ENCODE measurements at regions not wholly inside any gene's neighbourhood (a gene's known extent, or its start where the extent isn't known, plus 50 kb on each side); places are given as distances from the start of the nearest gene placed in this dataset.

- Mint-ChIP-seq H3K36me3 (no peaks in the 10 kb centered on the region), H3K27ac (peak overlapping the region; percentile 18), H3K4me3 (peak overlapping the region; percentile 50), H3K9me3 (no peaks in the 10 kb centered on the region), H3K4me1 (peaks cover 63% of the 10 kb centered on the region)
- peak; percentile 81 for ATAC-seq
- DNase-seq (ENCODE audit: low spot score in 2 of 2), result no peak
Measured at GRCh38 chr3:59426821-59427565, 377.2 kb upstream of the CFAP20DC start.

GRCh38 chr3:59425942-59426341 is 376.1 kb upstream of the CFAP20DC start:
- Mint-ChIP-seq H3K27ac (no peak overlapping the region), H3K4me3 (no peak overlapping the region), H3K36me3 (no peaks in the 10 kb centered on the region), H3K9me3 (no peaks in the 10 kb centered on the region), H3K4me1 (peaks cover 70% of the 10 kb centered on the region)
- DNase-seq (ENCODE audit: low spot score in 2 of 2) (peak in 1 of 2 donors; percentile 68), ATAC-seq (peak; percentile 73)

- no peaks in the 10 kb centered on the region for H3K36me3 Mint-ChIP-seq
- no peak for DNase-seq (ENCODE audit: low spot score in 2 of 2)
- H3K4me1 Mint-ChIP-seq, result peaks cover 70% of the 10 kb centered on the region
- no peaks in the 10 kb centered on the region for H3K9me3 Mint-ChIP-seq
- H3K27ac Mint-ChIP-seq, result no peak overlapping the region
- H3K4me3 Mint-ChIP-seq, result no peak overlapping the region
- no peak for ATAC-seq
Measured at GRCh38 chr3:59425371-59425770, 375.5 kb upstream of the CFAP20DC start.

GRCh38 chr3:59424268-59425010 is 374.6 kb upstream of the CFAP20DC start:
- H3K4me1 Mint-ChIP-seq, result peaks cover 70% of the 10 kb centered on the region
- DNase-seq (ENCODE audit: low spot score in 2 of 2) (no peak), ATAC-seq (peak; percentile 44)
- H3K9me3 Mint-ChIP-seq, result no peaks in the 10 kb centered on the region
- no peaks in the 10 kb centered on the region for H3K36me3 Mint-ChIP-seq
- no peak overlapping the region for H3K4me3 Mint-ChIP-seq
- peak overlapping the region; percentile 58 for H3K27ac Mint-ChIP-seq

GRCh38 chr3:59423707-59424106 is 373.9 kb upstream of the CFAP20DC start:
- H3K4me1 Mint-ChIP-seq, result peaks cover 67% of the 10 kb centered on the region
- no peak overlapping the region for H3K4me3 Mint-ChIP-seq
- ATAC-seq (no peak), DNase-seq (ENCODE audit: low spot score in 2 of 2) (no peak)
- H3K9me3 Mint-ChIP-seq, result no peaks in the 10 kb centered on the region
- H3K36me3 Mint-ChIP-seq, result no peaks in the 10 kb centered on the region
- H3K27ac Mint-ChIP-seq, result no peak overlapping the region

GRCh38 chr3:59422312-59422711 is 372.5 kb upstream of the CFAP20DC start:
- peak; percentile 81 for ATAC-seq
- no peak for DNase-seq (ENCODE audit: low spot score in 2 of 2)
- no peak overlapping the region for H3K27ac Mint-ChIP-seq
- peaks cover 53% of the 10 kb centered on the region for H3K4me1 Mint-ChIP-seq
- no peaks in the 10 kb centered on the region for H3K36me3 Mint-ChIP-seq
- H3K9me3 Mint-ChIP-seq, result no peaks in the 10 kb centered on the region
- H3K4me3 Mint-ChIP-seq, result no peak overlapping the region

- no peak overlapping the region for H3K27ac Mint-ChIP-seq
- no peaks in the 10 kb centered on the region for H3K9me3 Mint-ChIP-seq
- no peak overlapping the region for H3K4me3 Mint-ChIP-seq
- peaks cover 25% of the 10 kb centered on the region for H3K4me1 Mint-ChIP-seq
- no peak for ATAC-seq
- no peaks in the 10 kb centered on the region for H3K36me3 Mint-ChIP-seq
- DNase-seq (ENCODE audit: low spot score in 2 of 2), result no peak
Measured at GRCh38 chr3:59418836-59419235, 369.0 kb upstream of the CFAP20DC start.

- DNase-seq (ENCODE audit: low spot score in 2 of 2), result no peak
- Mint-ChIP-seq H3K4me1 (peaks cover 6% of the 10 kb centered on the region), H3K36me3 (no peaks in the 10 kb centered on the region), H3K4me3 (no peak overlapping the region), H3K9me3 (no peaks in the 10 kb centered on the region), H3K27ac (no peak overlapping the region)
- ATAC-seq, result no peak
Measured at GRCh38 chr3:59412516-59412915, 362.7 kb upstream of the CFAP20DC start.

GRCh38 chr3:59411694-59412093 is 361.9 kb upstream of the CFAP20DC start:
- no peaks in the 10 kb centered on the region for H3K36me3 Mint-ChIP-seq

GRCh38 chr3:59411186-59411585 is 361.4 kb upstream of the CFAP20DC start:
- DNase-seq (ENCODE audit: low spot score in 2 of 2) (no peak), ATAC-seq (no peak)
- H3K27ac Mint-ChIP-seq, result no peak overlapping the region
- no peak overlapping the region for H3K4me3 Mint-ChIP-seq
- H3K4me1 Mint-ChIP-seq, result peaks cover 15% of the 10 kb centered on the region
- H3K36me3 Mint-ChIP-seq, result no peaks in the 10 kb centered on the region
- H3K9me3 Mint-ChIP-seq, result no peaks in the 10 kb centered on the region

More at GRCh38 chr3:59411694-59412093, 361.9 kb upstream of the CFAP20DC start:
- DNase-seq (ENCODE audit: low spot score in 2 of 2) (no peak), ATAC-seq (no peak)
- Mint-ChIP-seq H3K4me3 (no peak overlapping the region), H3K9me3 (no peaks in the 10 kb centered on the region), H3K27ac (no peak overlapping the region), H3K4me1 (peaks cover 13% of the 10 kb centered on the region)

- no peaks in the 10 kb centered on the region for H3K36me3 Mint-ChIP-seq
- peaks cover 9% of the 10 kb centered on the region for H3K4me1 Mint-ChIP-seq
- DNase-seq (ENCODE audit: low spot score in 2 of 2) (no peak), ATAC-seq (no peak)
- H3K27ac Mint-ChIP-seq, result no peak overlapping the region
- H3K4me3 Mint-ChIP-seq, result no peak overlapping the region
- no peaks in the 10 kb centered on the region for H3K9me3 Mint-ChIP-seq
Measured at GRCh38 chr3:59408047-59408624, 358.3 kb upstream of the CFAP20DC start.

- Mint-ChIP-seq H3K27ac (peak overlapping the region; percentile 46), H3K4me1 (peaks cover 9% of the 10 kb centered on the region), H3K9me3 (no peaks in the 10 kb centered on the region), H3K36me3 (no peaks in the 10 kb centered on the region), H3K4me3 (no peak overlapping the region)
- no peak for DNase-seq (ENCODE audit: low spot score in 2 of 2)
- ATAC-seq, result no peak
Measured at GRCh38 chr3:59407425-59407824, 357.6 kb upstream of the CFAP20DC start.

- ATAC-seq, result no peak
- no peak for DNase-seq (ENCODE audit: low spot score in 2 of 2)
- Mint-ChIP-seq H3K27ac (peak overlapping the region; percentile 46), H3K9me3 (no peaks in the 10 kb centered on the region), H3K36me3 (no peaks in the 10 kb centered on the region), H3K4me1 (peaks cover 9% of the 10 kb centered on the region), H3K4me3 (no peak overlapping the region)
Measured at GRCh38 chr3:59406943-59407342, 357.1 kb upstream of the CFAP20DC start.

GRCh38 chr3:59404851-59405250 is 355.0 kb upstream of the CFAP20DC start:
- no peak for ATAC-seq
- Mint-ChIP-seq H3K36me3 (no peaks in the 10 kb centered on the region), H3K27ac (no peak overlapping the region), H3K4me1 (peaks cover 9% of the 10 kb centered on the region), H3K9me3 (no peaks in the 10 kb centered on the region), H3K4me3 (no peak overlapping the region)
- no peak for DNase-seq (ENCODE audit: low spot score in 2 of 2)

GRCh38 chr3:59404064-59404463 is 354.2 kb upstream of the CFAP20DC start:
- DNase-seq (ENCODE audit: low spot score in 2 of 2) (no peak), ATAC-seq (no peak)
- Mint-ChIP-seq H3K9me3 (no peaks in the 10 kb centered on the region), H3K36me3 (no peaks in the 10 kb centered on the region), H3K4me1 (peaks cover 9% of the 10 kb centered on the region), H3K27ac (no peak overlapping the region), H3K4me3 (no peak overlapping the region)

- Mint-ChIP-seq H3K4me1 (peaks cover 4% of the 10 kb centered on the region), H3K9me3 (no peaks in the 10 kb centered on the region), H3K36me3 (no peaks in the 10 kb centered on the region), H3K27ac (no peak overlapping the region), H3K4me3 (no peak overlapping the region)
- ATAC-seq (no peak), DNase-seq (ENCODE audit: low spot score in 2 of 2) (no peak)
Measured at GRCh38 chr3:59401924-59402323, 352.1 kb upstream of the CFAP20DC start.
